PFSK-1 (cell line): ENCODE measurements at regions not wholly inside any gene's neighbourhood (a gene's known extent, or its start where the extent isn't known, plus 50 kb on each side); places are given as distances from the start of the nearest gene placed in this dataset.

ENCODE experiments used
- POLR2AphosphoS5 ChIP-seq: IDR thresholded peaks from 2 replicates; pipeline ENCODE4 v1.6.1; 2012; ENCODE audit warnings: low read depth, mild to moderate bottlenecking, control low read depth, low read length, moderate library complexity
- REST ChIP-seq, 2 experiments: IDR thresholded peaks; 2 replicates each; pipeline versions ENCODE4 v1.6.1 to v1.8.0; 2011 to 2012; ENCODE audit warnings: low read depth in 2 of 2, low read length in 2 of 2, control low read depth in 1 of 2, inconsistent platforms in 1 of 2, mild to moderate bottlenecking in 1 of 2, moderate library complexity in 1 of 2; ENCODE audit not compliant: insufficient read depth in 1 of 2
- TAF1 ChIP-seq: IDR thresholded peaks from 2 replicates; pipeline ENCODE4 v1.6.1; 2012; ENCODE audit warnings: low read length, control low read depth, borderline replicate concordance; ENCODE audit not compliant: insufficient read depth

- TF ChIP-seq POLR2AphosphoS5 = no peak
- no peak for TF ChIP-seq TAF1
- TF ChIP-seq REST (IDR thresholded peaks at IDR 0.05; ENCODE audit: insufficient read depth in 1 of 2, low read depth in 2 of 2, low read length in 2 of 2) = no peak
Measured at GRCh38 chr1:87176087-87176486, 152.6 kb upstream of the LMO4 start.
